VCaP (cell line): ENCODE measurements at regions not wholly inside any gene's neighbourhood (a gene's known extent, or its start where the extent isn't known, plus 50 kb on each side); places are given as distances from the start of the nearest gene placed in this dataset.

ENCODE experiments used
- H3K27ac ChIP-seq: fragments of 450-650 bp; 2 replicates; pipeline ENCODE4 v1.5.1; 2017
- TF ChIP-seq, protein P1 (sequence below): fragments of 450-650 bp; conservative IDR thresholded peaks from 2 replicates; pipeline ENCODE4 v1.5.1; 2017; ENCODE audit warnings: mild to moderate bottlenecking, moderate library complexity

DNA sequence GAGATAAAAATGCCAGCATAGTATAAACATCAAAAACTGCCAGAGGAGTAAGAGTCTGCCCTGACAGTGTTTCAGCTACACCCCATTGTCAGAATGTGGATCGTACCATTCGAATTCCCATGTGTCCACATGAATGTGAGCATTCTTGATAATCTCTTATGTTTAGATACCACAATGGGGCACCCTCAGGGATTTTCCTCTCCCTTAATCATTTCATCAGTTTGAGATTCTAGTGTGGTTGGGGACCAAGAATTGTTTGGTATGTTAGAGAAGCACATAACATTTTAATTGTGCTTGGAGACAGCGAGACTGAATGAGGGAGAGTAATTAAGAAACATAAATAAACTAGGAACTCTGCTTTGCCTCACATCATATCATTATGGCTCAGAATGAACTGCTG is 120.2 kb downstream of the ZC3H11B start:
- TF ChIP-seq, protein P1, sequence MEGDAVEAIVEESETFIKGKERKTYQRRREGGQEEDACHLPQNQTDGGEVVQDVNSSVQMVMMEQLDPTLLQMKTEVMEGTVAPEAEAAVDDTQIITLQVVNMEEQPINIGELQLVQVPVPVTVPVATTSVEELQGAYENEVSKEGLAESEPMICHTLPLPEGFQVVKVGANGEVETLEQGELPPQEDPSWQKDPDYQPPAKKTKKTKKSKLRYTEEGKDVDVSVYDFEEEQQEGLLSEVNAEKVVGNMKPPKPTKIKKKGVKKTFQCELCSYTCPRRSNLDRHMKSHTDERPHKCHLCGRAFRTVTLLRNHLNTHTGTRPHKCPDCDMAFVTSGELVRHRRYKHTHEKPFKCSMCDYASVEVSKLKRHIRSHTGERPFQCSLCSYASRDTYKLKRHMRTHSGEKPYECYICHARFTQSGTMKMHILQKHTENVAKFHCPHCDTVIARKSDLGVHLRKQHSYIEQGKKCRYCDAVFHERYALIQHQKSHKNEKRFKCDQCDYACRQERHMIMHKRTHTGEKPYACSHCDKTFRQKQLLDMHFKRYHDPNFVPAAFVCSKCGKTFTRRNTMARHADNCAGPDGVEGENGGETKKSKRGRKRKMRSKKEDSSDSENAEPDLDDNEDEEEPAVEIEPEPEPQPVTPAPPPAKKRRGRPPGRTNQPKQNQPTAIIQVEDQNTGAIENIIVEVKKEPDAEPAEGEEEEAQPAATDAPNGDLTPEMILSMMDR: no peak
- H3K27ac ChIP-seq: no peak overlapping the region

DNA sequence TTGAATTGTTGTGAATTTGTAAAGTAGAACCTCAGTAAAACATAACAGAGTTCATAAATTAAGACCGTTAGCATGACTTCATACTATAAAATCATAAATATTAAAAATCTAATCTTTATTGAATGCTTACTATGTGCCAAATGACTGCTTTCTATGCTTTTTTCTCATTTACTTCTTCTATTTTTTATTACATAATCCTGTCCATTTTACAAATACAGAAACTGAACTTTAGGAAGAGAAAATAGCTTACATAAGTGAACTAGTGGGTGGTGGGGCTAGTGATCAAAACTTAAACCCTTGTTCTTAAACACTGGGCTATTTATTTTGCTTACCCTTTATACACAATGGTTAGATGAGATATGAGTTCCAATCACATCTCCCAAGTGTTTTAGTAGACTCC is 122.3 kb downstream of the ZC3H11B start:
- TF ChIP-seq, protein P1: no peak
- H3K27ac ChIP-seq: no peak overlapping the region

DNA sequence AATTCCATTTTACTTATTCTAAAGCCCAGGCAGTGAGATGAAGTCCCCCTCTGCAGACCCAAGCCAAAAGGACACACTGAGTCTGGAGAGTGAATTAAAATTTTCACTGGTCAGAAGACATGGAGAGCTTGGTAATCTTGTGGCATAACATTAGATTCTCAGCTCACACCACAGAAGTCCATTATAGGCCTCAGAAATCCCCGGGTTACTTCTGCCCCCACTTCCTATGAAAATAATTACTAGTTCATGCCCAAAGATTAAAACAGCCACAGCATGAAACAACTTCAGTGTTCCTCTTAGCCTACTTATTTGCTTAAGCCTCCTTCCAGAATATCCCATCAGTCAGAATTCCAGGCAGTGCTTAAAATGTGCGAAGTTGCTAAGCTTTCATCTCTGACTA is 123.3 kb downstream of the ZC3H11B start:
- no peak overlapping the region for H3K27ac ChIP-seq
- TF ChIP-seq, protein P1: no peak

DNA sequence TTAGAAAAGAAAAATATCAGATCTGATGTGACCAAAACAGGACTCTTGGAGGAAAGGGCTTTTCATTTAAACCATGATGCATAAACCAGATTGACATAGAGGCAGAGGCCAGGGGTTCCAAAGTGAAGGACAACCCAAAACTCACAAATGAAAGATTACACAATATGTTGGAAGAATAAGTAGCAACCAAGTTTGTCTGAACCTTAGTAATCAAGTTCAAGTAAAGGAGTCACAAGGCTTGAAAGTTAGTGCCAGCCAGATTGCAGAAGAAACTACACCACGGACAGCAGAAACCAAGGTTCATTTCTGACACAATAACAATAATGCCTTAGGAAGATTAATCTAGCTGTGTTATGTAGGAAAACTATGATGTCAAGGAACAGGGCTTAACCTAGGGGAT is 124.6 kb downstream of the ZC3H11B start:
- no peak overlapping the region for H3K27ac ChIP-seq
- TF ChIP-seq, protein P1: no peak

DNA sequence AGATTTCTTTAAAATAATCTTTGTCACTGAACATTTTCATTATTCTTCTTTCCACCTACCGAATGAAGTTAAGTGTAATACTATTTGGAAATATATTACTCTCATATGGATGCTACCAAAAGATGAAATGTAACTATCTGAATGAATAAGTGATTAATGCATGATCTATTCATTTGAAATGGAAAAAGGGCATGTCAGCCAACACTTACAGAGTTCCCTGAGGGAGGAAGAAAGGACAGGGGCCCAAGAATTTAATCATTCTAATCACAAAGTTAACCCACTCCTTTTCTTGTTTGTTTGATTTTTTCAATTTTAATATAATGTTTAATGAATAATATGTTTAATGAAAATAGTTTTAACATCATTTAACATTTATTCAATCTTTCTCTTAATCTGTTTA is 129.4 kb downstream of the ZC3H11B start:
- H3K27ac ChIP-seq: no peak overlapping the region
- TF ChIP-seq, protein P1: no peak

DNA sequence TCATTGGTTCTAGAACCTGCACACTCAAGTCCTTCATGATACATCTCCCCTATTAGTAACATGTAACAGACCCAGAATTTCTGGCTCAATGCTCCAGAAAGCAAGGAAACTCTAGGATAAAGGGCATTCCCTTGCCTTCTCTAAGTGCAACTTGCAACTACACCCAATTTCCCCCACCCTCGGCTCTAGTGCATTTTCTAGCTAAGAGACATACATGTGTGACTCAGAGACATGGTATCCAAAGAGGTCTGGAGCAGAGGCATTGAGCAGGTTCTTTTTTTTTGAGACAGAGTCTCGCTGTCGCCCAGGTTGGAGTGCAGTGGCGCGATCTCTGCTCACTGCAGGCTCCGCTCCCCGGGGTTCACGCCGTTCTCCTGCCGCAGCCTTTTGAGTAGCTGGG is 132.9 kb downstream of the ZC3H11B start:
- H3K27ac ChIP-seq: no peak overlapping the region
- TF ChIP-seq, protein P1: no peak

DNA sequence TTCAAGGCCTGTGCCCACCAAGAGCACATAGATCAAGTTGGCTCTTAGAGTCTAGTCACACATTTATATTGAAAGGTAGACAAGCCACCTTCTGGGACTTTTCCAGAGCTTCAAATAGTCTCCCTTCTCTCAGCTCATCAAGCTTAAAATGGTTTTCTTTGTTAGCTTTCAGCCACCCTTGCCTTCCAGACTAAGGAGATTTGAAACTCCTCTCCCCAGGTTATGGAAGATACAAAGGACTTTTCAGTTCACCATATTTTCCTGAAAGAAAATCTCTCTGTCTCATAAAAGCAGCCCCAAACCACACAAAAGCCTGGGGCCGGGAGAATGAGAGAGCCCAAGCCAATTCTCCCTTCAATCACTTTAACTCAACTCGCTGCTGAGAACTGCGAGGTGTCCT is 134.1 kb downstream of the ZC3H11B start:
- TF ChIP-seq, protein P1: no peak
- H3K27ac ChIP-seq: no peak overlapping the region

DNA sequence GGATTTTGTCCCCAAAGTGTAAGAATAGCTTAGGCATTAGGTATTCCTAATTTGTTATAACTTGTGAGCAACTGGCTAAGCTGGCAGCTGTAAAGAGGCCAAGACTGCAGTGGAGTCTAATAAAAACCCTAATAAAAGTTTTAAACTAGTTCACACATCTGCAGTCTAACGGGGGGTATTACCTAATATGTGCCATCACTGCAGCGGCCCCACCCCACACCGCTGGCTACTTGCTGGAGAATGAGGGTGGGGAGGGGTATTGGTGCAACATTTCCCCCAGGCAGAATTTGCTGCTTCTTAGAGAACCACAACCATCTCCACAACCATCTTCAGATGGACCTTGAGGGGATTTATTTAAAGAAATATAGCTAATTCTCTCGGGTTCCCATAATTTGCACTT is 135.0 kb downstream of the ZC3H11B start:
- no peak overlapping the region for H3K27ac ChIP-seq
- TF ChIP-seq, protein P1: no peak
